ENCODE measurements at regions not wholly inside any gene's neighbourhood (a gene's known extent, or its start where the extent isn't known, plus 50 kb on each side); places are given as distances from the start of the nearest gene placed in this dataset.

DNA sequence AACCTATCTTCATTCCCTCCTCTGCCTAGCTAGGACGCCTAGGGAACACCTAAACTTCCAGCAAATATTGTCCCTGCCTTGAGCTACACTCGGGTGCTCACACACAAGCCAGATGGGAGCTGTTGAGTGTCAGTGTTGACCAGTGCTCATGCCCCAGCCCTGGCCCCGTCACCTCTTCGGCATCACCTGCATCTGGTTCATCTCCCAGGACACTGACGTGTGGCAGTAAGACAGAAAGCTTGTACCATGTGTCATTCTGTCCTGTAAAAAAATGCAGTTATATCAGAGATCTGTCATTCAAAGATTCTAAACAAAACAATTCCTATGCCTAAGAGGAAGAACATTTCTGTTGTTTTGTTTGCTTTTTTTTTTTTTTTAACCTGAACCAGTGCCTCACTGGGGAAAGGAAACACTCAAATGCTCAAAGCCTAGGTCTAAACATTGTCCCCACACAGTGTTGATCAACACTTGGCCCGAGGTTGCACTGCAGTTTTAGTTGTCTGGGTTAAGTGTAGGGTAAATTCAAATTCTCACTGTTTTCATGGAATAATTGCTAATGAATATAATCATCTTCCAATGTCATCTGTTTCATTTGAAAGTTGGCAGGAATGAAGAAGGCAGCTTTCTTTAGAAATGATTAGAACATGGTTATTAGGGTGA, 102.7 kb upstream of the SASH1 start:
- Histone ChIP-seq H3K14ac (ENCODE audit: insufficient read length) (no peak overlapping the region), H2BK12ac (ENCODE audit: low read depth, low read length) (no peak overlapping the region), H2BK15ac (ENCODE audit: low read length) (no peak overlapping the region), H3K4ac (replicated peaks; ENCODE audit: insufficient read length, low read depth, low read length) (no peak overlapping the region), H2AK5ac (ENCODE audit: low read depth, low read length) (no peak overlapping the region), H4K91ac (replicated peaks; ENCODE audit: insufficient read length, low read length) (no peak overlapping the region), H3K4me2 (ENCODE audit: insufficient read depth in 1 of 2, low read depth in 2 of 2, low read length in 2 of 2) (no peak overlapping the region), H2AFZ (ENCODE audit: low read length) (no peak overlapping the region), H3K23ac (ENCODE audit: insufficient read length) (no peak overlapping the region), H4K20me1 (replicated peaks in 1 of 2; ENCODE audit: control insufficient read depth in 1 of 2, insufficient read depth in 2 of 2, low read length in 2 of 2) (no peaks in the 10 kb centered on the region), H3K4me1 (replicated peaks in 1 of 4; ENCODE audit: control insufficient read depth in 3 of 4, insufficient read depth in 4 of 4, low read length in 3 of 4) (no peaks in the 10 kb centered on the region), H3K23me2 (ENCODE audit: low read depth, low read length) (no peaks in the 10 kb centered on the region), H3K79me2 (ENCODE audit: control insufficient read depth in 1 of 2, insufficient read depth in 2 of 2, low read length in 2 of 2) (no peaks in the 10 kb centered on the region), H3K9ac (replicated peaks in 1 of 4; ENCODE audit: extremely low read depth in 1 of 4, low read depth in 3 of 4, low read length in 3 of 4) (no peak overlapping the region), H4K8ac (ENCODE audit: extremely low read depth, insufficient read depth, low read length) (no peak overlapping the region), H3K18ac (ENCODE audit: extremely low read depth, low read length) (no peak overlapping the region), H2BK5ac (ENCODE audit: low read depth, low read length) (no peak overlapping the region), H3K9me3 (ENCODE audit: insufficient read depth in 2 of 2, low read depth in 1 of 2, low read length in 1 of 2) (no peaks in the 10 kb centered on the region), H3K36me3 (ENCODE audit: control insufficient read depth in 2 of 4, insufficient read depth in 4 of 4, low read length in 3 of 4) (no peaks in the 10 kb centered on the region), H3K56ac (replicated peaks; ENCODE audit: insufficient read length, low read depth, low read length) (no peak overlapping the region), H3K27me3 (replicated peaks in 1 of 4; ENCODE audit: control insufficient read depth in 3 of 4, extremely low read depth in 1 of 4, insufficient read depth in 3 of 4, low read length in 3 of 4) (no peaks in the 10 kb centered on the region), H2BK120ac (replicated peaks; ENCODE audit: low read depth, low read length) (no peak overlapping the region), H3K79me1 (ENCODE audit: low read depth, low read length) (no peaks in the 10 kb centered on the region), H3K4me3 (ENCODE audit: extremely low read depth in 1 of 4, insufficient read depth in 2 of 4, low read depth in 3 of 4, low read length in 4 of 4) (no peak overlapping the region), H2BK20ac (ENCODE audit: low read length) (no peak overlapping the region), H3K27ac (ENCODE audit: low read depth, low read length) (no peak overlapping the region), H4K5ac (ENCODE audit: insufficient read length, low read depth, low read length) (no peak overlapping the region)
- DNase-seq (ENCODE audit: low read depth in 1 of 2, low spot score in 2 of 2): no peak
- CTCF ChIA-PET (ENCODE audit: partially characterized antibody): interaction anchor here (0.9 to 2.8 kb wide), 5 partner anchors 11 to 224 kb away, joined by 3 to 11 read pairs (median 5); no protein-coding TSS in a partner anchor
- no peak for FAIRE-seq
- TF ChIP-seq SIRT6 (IDR thresholded peaks at IDR 0.05; ENCODE audit: low read length): no peak
- 88% methylated on average over 6 of the region's 6 CpGs; no CpG with 5 or more reads in 1 of the 2 experiments for WGBS, 2 experiments (ENCODE audit: extremely low coverage in 1 of 2, insufficient coverage in 1 of 2, insufficient read length in 1 of 2, insufficient replicate concordance in 2 of 2, low coverage in 1 of 2, low lambda C conversion rate in 2 of 2, missing lambda C conversion rate in 1 of 2)
- POLR2A ChIA-PET (ENCODE audit: partially characterized antibody): no interaction called here

Measured in H1 (cell line).